GM12873 (cell line): ENCODE measurements at regions not wholly inside any gene's neighbourhood (a gene's known extent, or its start where the extent isn't known, plus 50 kb on each side); places are given as distances from the start of the nearest gene placed in this dataset.

Experiments used
- CTCF ChIP-seq: IDR thresholded peaks from 2 replicates; pipeline ENCODE4 v1.5.1; 2012; ENCODE audit warnings: low read depth, mild to moderate bottlenecking, moderate library complexity, low read length, control low read depth; ENCODE audit not compliant: insufficient read depth; ENCODE audit errors: missing control alignments

- no peak for TF ChIP-seq CTCF
These were observed 862.5 kb downstream of the KCNMA1 start for GRCh38 chr10:76774987-76775603.

GRCh38 chr10:76769582-76769981 lies 868.0 kb downstream of the KCNMA1 start:
- TF ChIP-seq CTCF: no peak

GRCh38 chr10:76769161-76769560 lies 868.4 kb downstream of the KCNMA1 start:
- TF ChIP-seq CTCF: no peak

GRCh38 chr10:76766682-76767081 lies 870.9 kb downstream of the KCNMA1 start:
- TF ChIP-seq CTCF: no peak

GRCh38 chr10:76764177-76764576 lies 873.4 kb downstream of the KCNMA1 start:
- no peak for TF ChIP-seq CTCF

GRCh38 chr10:76763376-76763775 lies 874.2 kb downstream of the KCNMA1 start:
- TF ChIP-seq CTCF: no peak

GRCh38 chr10:76759681-76760080 lies 877.9 kb downstream of the KCNMA1 start:
- no peak for TF ChIP-seq CTCF

- no peak for TF ChIP-seq CTCF
These were observed 894.4 kb downstream of the KCNMA1 start for GRCh38 chr10:76743169-76743568.
